ENCODE measurements at regions not wholly inside any gene's neighbourhood (a gene's known extent, or its start where the extent isn't known, plus 50 kb on each side); places are given as distances from the start of the nearest gene placed in this dataset.

GRCh38 chr2:139819273-139819796 lies 1039.1 kb upstream of the NXPH2 start:
- TF ChIP-seq, protein P1, sequence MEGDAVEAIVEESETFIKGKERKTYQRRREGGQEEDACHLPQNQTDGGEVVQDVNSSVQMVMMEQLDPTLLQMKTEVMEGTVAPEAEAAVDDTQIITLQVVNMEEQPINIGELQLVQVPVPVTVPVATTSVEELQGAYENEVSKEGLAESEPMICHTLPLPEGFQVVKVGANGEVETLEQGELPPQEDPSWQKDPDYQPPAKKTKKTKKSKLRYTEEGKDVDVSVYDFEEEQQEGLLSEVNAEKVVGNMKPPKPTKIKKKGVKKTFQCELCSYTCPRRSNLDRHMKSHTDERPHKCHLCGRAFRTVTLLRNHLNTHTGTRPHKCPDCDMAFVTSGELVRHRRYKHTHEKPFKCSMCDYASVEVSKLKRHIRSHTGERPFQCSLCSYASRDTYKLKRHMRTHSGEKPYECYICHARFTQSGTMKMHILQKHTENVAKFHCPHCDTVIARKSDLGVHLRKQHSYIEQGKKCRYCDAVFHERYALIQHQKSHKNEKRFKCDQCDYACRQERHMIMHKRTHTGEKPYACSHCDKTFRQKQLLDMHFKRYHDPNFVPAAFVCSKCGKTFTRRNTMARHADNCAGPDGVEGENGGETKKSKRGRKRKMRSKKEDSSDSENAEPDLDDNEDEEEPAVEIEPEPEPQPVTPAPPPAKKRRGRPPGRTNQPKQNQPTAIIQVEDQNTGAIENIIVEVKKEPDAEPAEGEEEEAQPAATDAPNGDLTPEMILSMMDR (IDR thresholded peaks at IDR 0.05; ENCODE audit: insufficient read depth, low read length), result no peak
- TF ChIP-seq, protein P2, sequence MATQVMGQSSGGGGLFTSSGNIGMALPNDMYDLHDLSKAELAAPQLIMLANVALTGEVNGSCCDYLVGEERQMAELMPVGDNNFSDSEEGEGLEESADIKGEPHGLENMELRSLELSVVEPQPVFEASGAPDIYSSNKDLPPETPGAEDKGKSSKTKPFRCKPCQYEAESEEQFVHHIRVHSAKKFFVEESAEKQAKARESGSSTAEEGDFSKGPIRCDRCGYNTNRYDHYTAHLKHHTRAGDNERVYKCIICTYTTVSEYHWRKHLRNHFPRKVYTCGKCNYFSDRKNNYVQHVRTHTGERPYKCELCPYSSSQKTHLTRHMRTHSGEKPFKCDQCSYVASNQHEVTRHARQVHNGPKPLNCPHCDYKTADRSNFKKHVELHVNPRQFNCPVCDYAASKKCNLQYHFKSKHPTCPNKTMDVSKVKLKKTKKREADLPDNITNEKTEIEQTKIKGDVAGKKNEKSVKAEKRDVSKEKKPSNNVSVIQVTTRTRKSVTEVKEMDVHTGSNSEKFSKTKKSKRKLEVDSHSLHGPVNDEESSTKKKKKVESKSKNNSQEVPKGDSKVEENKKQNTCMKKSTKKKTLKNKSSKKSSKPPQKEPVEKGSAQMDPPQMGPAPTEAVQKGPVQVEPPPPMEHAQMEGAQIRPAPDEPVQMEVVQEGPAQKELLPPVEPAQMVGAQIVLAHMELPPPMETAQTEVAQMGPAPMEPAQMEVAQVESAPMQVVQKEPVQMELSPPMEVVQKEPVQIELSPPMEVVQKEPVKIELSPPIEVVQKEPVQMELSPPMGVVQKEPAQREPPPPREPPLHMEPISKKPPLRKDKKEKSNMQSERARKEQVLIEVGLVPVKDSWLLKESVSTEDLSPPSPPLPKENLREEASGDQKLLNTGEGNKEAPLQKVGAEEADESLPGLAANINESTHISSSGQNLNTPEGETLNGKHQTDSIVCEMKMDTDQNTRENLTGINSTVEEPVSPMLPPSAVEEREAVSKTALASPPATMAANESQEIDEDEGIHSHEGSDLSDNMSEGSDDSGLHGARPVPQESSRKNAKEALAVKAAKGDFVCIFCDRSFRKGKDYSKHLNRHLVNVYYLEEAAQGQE (IDR thresholded peaks at IDR 0.05; ENCODE audit: insufficient replicate concordance, low read depth), result no peak
